ENCODE measurements at regions not wholly inside any gene's neighbourhood (a gene's known extent, or its start where the extent isn't known, plus 50 kb on each side); places are given as distances from the start of the nearest gene placed in this dataset.

DNA sequence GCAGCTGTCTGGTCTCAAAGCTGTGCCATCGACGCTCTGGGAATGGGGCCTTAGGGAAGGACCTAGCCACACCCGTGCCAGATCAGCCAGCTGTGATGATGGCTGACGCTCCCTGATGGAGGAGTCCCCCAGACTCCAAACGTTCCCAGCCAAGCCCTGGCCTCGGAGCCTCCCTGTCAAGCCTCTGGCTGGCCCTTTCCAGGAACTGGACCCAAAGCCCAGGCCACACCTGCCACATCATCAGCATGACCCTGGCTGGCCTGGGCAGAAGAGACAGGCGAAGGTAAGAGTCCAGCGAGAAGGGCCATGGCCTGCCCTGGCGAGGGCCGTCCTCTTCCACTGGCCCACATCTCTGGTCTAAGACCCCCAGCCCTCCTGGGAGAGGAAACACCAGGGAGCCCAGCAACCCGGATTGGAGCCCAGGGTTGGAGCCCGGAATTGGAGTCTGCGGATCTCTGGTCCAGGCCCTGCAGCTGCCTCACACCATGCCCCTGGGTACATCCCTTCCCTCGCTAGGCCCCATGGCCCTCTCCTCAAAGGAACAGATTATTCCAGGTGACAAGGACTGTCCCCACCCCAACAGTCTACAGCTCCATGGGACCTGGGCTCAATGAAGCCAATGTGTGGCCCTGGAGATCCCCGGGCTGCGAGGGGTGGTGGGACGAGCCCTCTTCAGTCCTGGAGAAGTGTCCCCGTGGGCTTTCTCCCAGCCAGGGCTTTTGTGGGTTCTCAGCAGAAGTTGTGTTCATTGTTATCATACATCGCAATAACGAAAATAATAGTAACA, 105.1 kb upstream of the TNRC6C start:
- TF ChIP-seq, protein P1, sequence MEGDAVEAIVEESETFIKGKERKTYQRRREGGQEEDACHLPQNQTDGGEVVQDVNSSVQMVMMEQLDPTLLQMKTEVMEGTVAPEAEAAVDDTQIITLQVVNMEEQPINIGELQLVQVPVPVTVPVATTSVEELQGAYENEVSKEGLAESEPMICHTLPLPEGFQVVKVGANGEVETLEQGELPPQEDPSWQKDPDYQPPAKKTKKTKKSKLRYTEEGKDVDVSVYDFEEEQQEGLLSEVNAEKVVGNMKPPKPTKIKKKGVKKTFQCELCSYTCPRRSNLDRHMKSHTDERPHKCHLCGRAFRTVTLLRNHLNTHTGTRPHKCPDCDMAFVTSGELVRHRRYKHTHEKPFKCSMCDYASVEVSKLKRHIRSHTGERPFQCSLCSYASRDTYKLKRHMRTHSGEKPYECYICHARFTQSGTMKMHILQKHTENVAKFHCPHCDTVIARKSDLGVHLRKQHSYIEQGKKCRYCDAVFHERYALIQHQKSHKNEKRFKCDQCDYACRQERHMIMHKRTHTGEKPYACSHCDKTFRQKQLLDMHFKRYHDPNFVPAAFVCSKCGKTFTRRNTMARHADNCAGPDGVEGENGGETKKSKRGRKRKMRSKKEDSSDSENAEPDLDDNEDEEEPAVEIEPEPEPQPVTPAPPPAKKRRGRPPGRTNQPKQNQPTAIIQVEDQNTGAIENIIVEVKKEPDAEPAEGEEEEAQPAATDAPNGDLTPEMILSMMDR (IDR thresholded peaks at IDR 0.05; ENCODE audit: insufficient read depth, low read length, missing control alignments), result no peak
- H3K4me3 ChIP-seq (ENCODE audit: low read depth, low read length), result no peak overlapping the region
- CTCF ChIA-PET, result no interaction called here
- no peak for DNase-seq (ENCODE audit: low read depth, low spot score)
- POLR2A ChIA-PET, result no interaction called here

DNA sequence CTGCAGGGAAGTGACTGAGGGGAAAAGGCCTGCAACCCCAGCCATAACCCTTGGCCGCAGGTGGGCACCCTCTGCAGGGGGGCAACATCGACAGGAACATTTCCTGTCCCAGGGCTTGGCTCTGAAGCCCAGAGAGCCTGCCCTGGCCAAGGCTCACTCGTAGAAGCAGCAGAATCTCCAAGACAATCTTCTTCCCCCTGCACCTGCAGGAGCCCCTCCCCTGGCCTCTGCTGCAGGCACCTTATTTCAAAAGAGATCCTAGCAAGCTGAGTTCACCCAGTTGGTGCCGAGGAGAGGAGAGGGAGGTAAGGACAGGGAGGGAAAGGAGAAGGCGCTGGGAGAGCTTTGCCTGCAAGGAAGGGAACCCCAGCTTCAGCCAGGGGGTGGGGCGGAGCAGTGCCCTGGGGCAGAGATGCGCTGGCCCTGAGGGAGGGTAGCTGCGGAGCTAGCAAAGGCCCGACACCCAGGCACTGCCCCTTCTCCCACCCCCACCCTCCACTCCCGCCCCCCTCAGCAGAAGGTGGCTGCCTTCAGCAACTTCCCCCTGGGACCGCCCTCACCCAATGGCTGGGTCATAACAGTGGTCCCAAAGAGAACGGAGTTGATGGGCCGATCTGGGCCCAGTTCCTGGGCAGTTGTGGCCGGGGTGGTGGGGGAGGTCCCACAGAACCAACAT, 104.3 kb upstream of the TNRC6C start:
- CTCF ChIA-PET, result no interaction called here
- DNase-seq (ENCODE audit: low read depth, low spot score), result no peak
- H3K4me3 ChIP-seq (ENCODE audit: low read depth, low read length), result no peak overlapping the region
- TF ChIP-seq, protein P1 (IDR thresholded peaks at IDR 0.05; ENCODE audit: insufficient read depth, low read length, missing control alignments), result no peak
- POLR2A ChIA-PET, result no interaction called here

DNA sequence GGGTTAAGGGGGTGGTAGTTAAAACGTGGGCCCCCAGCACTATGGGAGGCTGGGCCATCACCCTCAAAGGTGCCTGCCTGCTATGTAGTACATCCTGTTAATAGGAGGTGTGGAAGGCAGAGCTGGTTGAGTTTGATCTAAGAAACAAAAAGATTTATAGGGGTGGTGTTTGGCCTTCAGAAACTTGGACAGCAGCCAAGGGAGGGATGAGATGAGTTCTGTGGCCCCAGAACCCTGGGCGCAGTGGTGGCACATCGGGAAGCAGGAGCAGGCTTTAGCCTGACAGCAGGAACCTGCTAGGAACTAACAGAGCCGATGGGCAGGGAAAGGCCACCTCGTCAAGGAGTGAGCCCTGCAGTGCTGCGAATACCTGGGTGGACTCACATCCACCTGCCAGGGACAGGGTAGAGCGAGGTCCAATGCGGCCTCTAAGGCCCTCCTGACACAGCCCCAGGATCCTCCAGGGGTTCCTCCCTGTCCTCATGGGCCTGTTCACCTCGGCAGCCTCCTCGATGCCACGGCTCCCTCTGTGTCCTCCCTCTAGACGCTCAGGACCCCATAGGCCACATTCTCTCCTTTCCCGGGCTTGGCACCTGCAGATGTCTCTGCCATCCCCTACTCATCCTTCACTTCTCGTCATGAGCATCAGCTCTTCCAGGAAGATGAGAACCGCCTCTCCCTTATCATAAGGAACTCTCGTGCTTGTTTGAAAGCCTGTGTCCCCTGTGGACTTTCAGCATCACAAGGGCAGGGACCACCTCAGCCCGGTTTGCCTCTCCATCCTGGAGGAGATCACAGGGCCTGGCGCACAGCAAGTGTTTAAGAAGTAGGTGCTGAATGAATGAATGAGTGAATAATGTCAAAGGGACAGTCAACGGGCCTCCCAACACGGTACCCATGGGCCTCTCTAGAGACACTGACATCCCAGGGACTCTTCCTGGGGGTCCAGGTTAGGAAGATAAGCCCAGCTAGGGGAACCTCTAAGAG, 103.5 kb upstream of the TNRC6C start:
- H3K4me3 ChIP-seq (ENCODE audit: low read depth, low read length), result no peak overlapping the region
- ChIA-PET POLR2A (no interaction called here), CTCF (no interaction called here)
- TF ChIP-seq, protein P1 (IDR thresholded peaks at IDR 0.05; ENCODE audit: insufficient read depth, low read length, missing control alignments), result no peak
- no peak for DNase-seq (ENCODE audit: low read depth, low spot score)

DNA sequence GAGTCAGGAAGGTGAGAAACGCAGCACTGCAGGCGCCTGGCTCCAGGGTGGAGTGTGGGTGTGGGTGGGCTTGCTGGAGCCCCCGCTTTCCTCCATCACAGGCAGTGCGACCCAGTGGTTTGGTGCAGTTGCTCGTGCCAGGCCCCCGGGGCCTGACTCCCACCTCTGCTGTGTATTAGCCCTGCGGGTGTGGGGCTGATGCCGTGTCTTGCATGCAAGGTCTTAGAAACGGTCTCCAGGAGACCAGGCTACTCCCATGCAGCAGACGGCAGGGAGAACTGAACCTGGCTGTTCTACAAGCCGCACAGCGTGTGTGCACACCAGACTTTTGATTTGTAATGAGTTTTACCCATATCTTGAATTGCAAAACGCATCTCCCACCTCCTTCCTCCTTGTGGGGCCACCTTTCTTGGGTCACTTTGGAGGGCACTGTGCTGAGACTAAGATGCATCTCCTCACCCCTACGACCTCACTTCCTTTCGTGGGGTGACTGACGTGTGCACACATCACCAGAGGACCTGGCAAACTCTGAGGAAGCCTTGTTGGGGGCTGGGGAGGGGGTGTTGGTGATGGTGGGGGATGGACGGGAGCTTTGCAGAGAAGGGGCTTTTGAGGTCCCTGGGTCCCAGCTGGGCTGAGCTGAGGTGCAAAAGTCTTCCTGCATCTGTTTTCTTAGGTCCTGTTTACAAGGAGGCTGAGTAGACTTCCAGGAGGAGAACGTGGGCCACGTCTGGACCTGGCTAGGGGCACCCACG, 101.8 kb upstream of the TNRC6C start:
- DNase-seq (ENCODE audit: low read depth, low spot score), result no peak
- H3K4me3 ChIP-seq (ENCODE audit: low read depth, low read length), result no peak overlapping the region
- TF ChIP-seq, protein P1 (IDR thresholded peaks at IDR 0.05; ENCODE audit: insufficient read depth, low read length, missing control alignments), result no peak
- POLR2A ChIA-PET, result no interaction called here
- CTCF ChIA-PET, result no interaction called here

DNA sequence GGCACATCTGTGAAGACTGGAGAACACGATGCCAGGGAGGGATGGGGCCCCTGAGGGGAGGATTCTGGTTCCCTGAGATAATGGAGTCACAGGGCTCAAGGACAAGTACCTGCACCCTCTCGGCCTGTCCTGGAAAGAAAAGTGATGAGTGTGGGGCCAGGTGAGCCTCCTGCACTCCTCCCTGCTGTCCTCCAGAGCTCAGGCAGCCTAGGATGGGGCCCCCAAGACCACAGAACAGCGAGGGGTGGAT, 101.3 kb upstream of the TNRC6C start:
- H3K4me3 ChIP-seq (ENCODE audit: low read depth, low read length), result no peak overlapping the region
- ChIA-PET CTCF (no interaction called here), POLR2A (no interaction called here)
- no peak for DNase-seq (ENCODE audit: low read depth, low spot score)
- TF ChIP-seq, protein P1 (IDR thresholded peaks at IDR 0.05; ENCODE audit: insufficient read depth, low read length, missing control alignments), result no peak

All from AG04449 (cell line).